Activated CD4-positive, alpha-beta T cell treated with anti-CD3 and anti-CD28 coated beads, Interleukin-2, amount 10 ng/mL, durations not matched to agents 7 days and 5 days (primary cell): ENCODE measurements at regions not wholly inside any gene's neighbourhood (a gene's known extent, or its start where the extent isn't known, plus 50 kb on each side); places are given as distances from the start of the nearest gene placed in this dataset.

Experiments
- CTCF ChIA-PET: fragments of 350-600 bp; sonication (Branson Sonifier 250); formaldehyde crosslinking; loops from one replicate; lab custom pipeline; 2021; ENCODE audit warnings: antibody characterized with exemption; lab: Charles Lee
- POLR2A ChIA-PET: fragments of 350-600 bp; sonication (Branson Sonifier 250); formaldehyde crosslinking; loops from one replicate; lab custom pipeline; 2021; ENCODE audit warnings: antibody characterized with exemption; lab: Charles Lee
- DNase-seq: peaks from one replicate; pipeline ENCODE4 v3.0.0-alpha.2; 2020
- H3K27ac Mint-ChIP-seq: one replicate; pipeline ENCODE4 v1.8.0; 2021; ENCODE audit warnings: mild to moderate bottlenecking, moderate library complexity, mixed read lengths
- H3K27me3 Mint-ChIP-seq: one replicate; pipeline ENCODE4 v1.8.0; 2021; ENCODE audit warnings: mixed read lengths
- H3K36me3 Mint-ChIP-seq: one replicate; pipeline ENCODE4 v1.8.0; 2021; ENCODE audit warnings: low read depth, mixed read lengths
- H3K4me1 Mint-ChIP-seq: one replicate; pipeline ENCODE4 v1.8.0; 2021; ENCODE audit warnings: mixed read lengths
- H3K4me3 Mint-ChIP-seq: one replicate; pipeline ENCODE4 v1.8.0; 2021; ENCODE audit warnings: mild to moderate bottlenecking, moderate library complexity, mixed read lengths
- H3K9me3 Mint-ChIP-seq: one replicate; pipeline ENCODE4 v1.8.0; 2021; ENCODE audit warnings: mixed read lengths

DNA sequence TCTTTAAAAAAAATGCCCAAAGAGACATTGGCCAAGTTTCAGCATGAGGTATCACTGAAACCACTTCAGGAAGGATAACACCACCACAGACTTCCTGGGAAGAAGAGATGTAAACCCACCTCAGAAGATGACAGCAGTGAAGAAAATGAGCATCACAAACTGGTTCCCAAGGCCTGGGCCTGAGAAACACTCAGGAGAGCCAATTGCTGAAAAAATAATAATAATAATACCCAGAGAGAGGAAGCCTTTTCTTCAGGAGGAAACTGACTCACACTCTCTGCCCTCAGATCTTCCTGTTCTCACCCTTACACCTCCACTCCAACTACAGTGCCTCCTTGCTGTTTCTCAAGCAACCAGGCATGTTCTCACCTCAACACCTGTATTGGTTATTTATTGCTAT is 68.1 kb upstream of the MAFB start:
- Mint-ChIP-seq H3K36me3 (no peaks in the 10 kb centered on the region), H3K4me1 (peaks cover 30% of the 10 kb centered on the region), H3K27me3 (peaks cover 4% of the 10 kb centered on the region), H3K27ac (peak overlapping the region; percentile 27), H3K9me3 (no peaks in the 10 kb centered on the region), H3K4me3 (no peak overlapping the region)
- CTCF ChIA-PET: no interaction called here
- POLR2A ChIA-PET: no interaction called here
- peak; percentile 9 for DNase-seq

DNA sequence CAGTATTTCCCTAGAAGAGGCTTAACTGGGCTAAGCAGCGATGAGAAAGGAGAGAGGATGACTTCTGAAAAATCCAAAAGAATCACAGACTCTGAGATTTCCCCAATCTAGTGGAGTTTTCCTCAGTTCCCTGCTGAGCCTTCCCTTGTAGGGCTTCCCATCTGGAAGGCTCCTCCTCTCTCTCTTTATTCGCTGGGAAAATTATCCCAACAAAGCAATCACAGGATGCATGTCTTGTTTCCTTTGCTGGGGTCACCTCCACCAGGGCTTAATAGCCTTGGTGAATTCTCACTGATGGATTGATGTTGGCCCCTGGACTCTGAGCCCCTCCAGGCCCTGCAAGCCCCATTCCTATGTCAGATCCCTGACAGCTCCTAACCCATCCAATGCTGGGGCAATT is 69.8 kb upstream of the MAFB start:
- no peak overlapping the region for H3K4me3 Mint-ChIP-seq
- no peak for DNase-seq
- ChIA-PET POLR2A (no interaction called here), CTCF (no interaction called here)
- H3K27me3 Mint-ChIP-seq: peaks cover 6% of the 10 kb centered on the region
- no peaks in the 10 kb centered on the region for H3K36me3 Mint-ChIP-seq
- no peak overlapping the region for H3K27ac Mint-ChIP-seq
- no peaks in the 10 kb centered on the region for H3K9me3 Mint-ChIP-seq
- peaks cover 24% of the 10 kb centered on the region for H3K4me1 Mint-ChIP-seq

GRCh38 chr20:40760399-40760798 is 71.4 kb upstream of the MAFB start:
- H3K36me3 Mint-ChIP-seq: no peaks in the 10 kb centered on the region
- CTCF ChIA-PET: interaction anchor here (1.3 to 1.4 kb wide), 2 partner anchors 17 to 20 kb away, joined by 3 to 4 read pairs; no protein-coding TSS in a partner anchor

GRCh38 chr20:40763646-40764295 is 74.7 kb upstream of the MAFB start:
- POLR2A ChIA-PET: no interaction called here
- H3K27ac Mint-ChIP-seq: no peak overlapping the region
- no peak for DNase-seq
- no peaks in the 10 kb centered on the region for H3K9me3 Mint-ChIP-seq
- peaks cover 6% of the 10 kb centered on the region for H3K27me3 Mint-ChIP-seq
- no peaks in the 10 kb centered on the region for H3K36me3 Mint-ChIP-seq
- no peak overlapping the region for H3K4me3 Mint-ChIP-seq
- CTCF ChIA-PET: interaction anchor here (0.5 kb wide), 1 partner anchor 680 kb away, joined by 3 read pairs; no protein-coding TSS in a partner anchor
- peaks cover 2% of the 10 kb centered on the region for H3K4me1 Mint-ChIP-seq

More at GRCh38 chr20:40760399-40760798, 71.4 kb upstream of the MAFB start:
- H3K27me3 Mint-ChIP-seq: peaks cover 6% of the 10 kb centered on the region
- H3K4me1 Mint-ChIP-seq: peaks cover 24% of the 10 kb centered on the region
- H3K4me3 Mint-ChIP-seq: no peak overlapping the region
- POLR2A ChIA-PET: no interaction called here
- H3K9me3 Mint-ChIP-seq: no peaks in the 10 kb centered on the region
- no peak for DNase-seq
- no peak overlapping the region for H3K27ac Mint-ChIP-seq

- CTCF ChIA-PET: no interaction called here
- H3K4me1 Mint-ChIP-seq: no peaks in the 10 kb centered on the region
- H3K27me3 Mint-ChIP-seq: peaks cover 2% of the 10 kb centered on the region
- no peak overlapping the region for H3K27ac Mint-ChIP-seq
- H3K9me3 Mint-ChIP-seq: no peaks in the 10 kb centered on the region
- DNase-seq: no peak
- H3K36me3 Mint-ChIP-seq: no peaks in the 10 kb centered on the region
- H3K4me3 Mint-ChIP-seq: no peak overlapping the region
- POLR2A ChIA-PET: no interaction called here
These were observed 76.9 kb upstream of the MAFB start for GRCh38 chr20:40765814-40766480.

DNA sequence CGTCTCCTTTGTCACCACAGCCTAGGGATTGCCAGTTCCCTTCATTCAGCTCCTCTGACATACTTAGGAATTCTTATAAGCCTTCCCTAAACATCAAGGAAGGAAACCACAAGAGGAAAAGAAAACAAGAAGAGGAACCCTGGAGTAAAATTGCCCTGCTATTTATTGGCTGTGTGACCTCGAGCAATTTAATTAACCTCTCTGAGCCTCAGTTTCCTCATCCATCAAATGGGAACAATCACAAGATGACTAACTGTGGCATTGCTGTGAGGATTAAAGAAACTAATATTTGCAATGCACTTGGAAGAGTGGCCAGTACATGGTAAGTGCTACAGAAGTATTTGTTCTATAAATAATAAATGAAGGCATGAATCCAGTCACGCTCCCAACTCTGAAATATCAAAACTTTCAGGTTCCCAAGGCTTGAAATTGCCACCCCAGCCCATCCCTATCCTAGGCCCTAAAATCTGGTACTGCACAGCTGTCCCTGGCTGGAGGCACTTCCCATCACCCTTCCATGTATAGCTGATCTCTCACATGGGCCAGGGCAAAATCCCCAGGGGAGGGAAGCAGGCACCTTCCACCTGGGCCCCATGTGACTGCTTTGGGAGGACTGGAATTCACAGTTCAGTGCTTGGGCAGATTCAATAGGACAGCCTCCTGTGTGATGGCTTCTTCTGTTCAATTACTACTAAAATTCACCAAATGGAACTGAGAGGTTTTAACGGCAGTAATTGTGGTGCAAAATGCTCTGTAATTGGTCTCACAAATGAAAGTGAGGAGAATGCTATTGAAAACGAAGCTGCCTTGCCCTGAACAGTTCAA is 78.0 kb upstream of the MAFB start:
- no peaks in the 10 kb centered on the region for H3K4me1 Mint-ChIP-seq
- DNase-seq: no peak
- H3K36me3 Mint-ChIP-seq: no peaks in the 10 kb centered on the region
- no peak overlapping the region for H3K27ac Mint-ChIP-seq
- H3K4me3 Mint-ChIP-seq: no peak overlapping the region
- H3K9me3 Mint-ChIP-seq: no peaks in the 10 kb centered on the region
- POLR2A ChIA-PET: no interaction called here
- peaks cover 2% of the 10 kb centered on the region for H3K27me3 Mint-ChIP-seq
- CTCF ChIA-PET: no interaction called here

GRCh38 chr20:40767615-40767924 is 78.5 kb upstream of the MAFB start:
- Mint-ChIP-seq H3K4me1 (no peaks in the 10 kb centered on the region), H3K36me3 (no peaks in the 10 kb centered on the region), H3K9me3 (no peaks in the 10 kb centered on the region), H3K4me3 (no peak overlapping the region), H3K27ac (no peak overlapping the region), H3K27me3 (no peaks in the 10 kb centered on the region)
- no peak for DNase-seq
- CTCF ChIA-PET: no interaction called here
- POLR2A ChIA-PET: no interaction called here

DNA sequence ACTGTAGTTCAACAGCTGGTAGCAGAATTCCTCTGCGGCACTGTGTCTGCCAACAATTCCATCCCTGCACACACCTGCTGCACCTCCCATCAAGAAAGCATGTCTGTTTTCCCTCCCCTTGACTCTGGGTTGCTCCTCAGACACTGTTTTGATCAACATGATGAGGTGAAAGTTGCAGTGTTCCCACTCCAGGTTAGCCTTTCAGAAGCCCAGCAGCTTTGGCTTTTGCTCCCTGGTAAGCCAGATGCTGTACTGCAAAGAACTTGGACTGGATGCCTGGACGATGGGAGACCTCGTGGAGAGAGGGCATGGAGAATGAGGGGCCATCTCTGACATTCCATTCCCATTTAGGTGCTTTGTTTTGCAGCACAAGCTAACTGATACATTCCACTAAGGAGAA is 79.1 kb upstream of the MAFB start:
- ChIA-PET POLR2A (no interaction called here), CTCF (interaction anchor here (0.6 kb wide), 1 partner anchor 1098 kb away, joined by 3 read pairs; no protein-coding TSS in a partner anchor)
- H3K9me3 Mint-ChIP-seq: no peaks in the 10 kb centered on the region
- no peak for DNase-seq
- H3K27me3 Mint-ChIP-seq: no peaks in the 10 kb centered on the region
- H3K27ac Mint-ChIP-seq: no peak overlapping the region
- H3K36me3 Mint-ChIP-seq: no peaks in the 10 kb centered on the region
- no peaks in the 10 kb centered on the region for H3K4me1 Mint-ChIP-seq
- no peak overlapping the region for H3K4me3 Mint-ChIP-seq

DNA sequence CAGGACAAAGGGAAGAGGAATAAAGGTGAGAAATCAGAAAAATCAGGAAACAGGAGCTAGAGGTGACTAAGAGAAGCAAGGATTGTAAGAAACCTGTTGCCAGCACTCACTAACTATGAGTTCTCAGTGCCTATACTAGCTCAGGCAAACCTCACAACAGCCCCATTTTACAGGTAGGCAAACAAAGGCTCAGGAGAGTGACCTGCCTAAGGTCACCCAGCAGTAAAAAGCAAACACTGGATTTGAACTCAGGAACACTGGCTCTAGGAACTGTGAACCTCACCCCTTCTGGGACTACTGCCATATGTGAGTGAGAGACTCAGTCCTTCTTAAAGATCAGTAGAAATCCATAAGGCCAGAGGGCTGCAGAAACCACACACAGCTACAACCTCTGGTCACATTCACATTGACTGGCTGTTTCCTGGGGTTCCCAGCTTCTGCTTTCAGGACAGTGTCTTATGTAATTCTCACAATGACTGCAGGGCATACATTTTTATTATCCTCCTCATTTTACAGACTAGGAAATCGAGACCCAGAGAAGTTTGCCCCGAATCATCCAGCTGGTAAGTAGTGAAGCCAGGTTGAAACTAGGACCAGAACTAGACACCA is 80.7 kb upstream of the MAFB start:
- Mint-ChIP-seq H3K27ac (no peak overlapping the region), H3K27me3 (no peaks in the 10 kb centered on the region), H3K9me3 (no peaks in the 10 kb centered on the region), H3K36me3 (no peaks in the 10 kb centered on the region), H3K4me3 (no peak overlapping the region), H3K4me1 (no peaks in the 10 kb centered on the region)
- POLR2A ChIA-PET: no interaction called here
- CTCF ChIA-PET: no interaction called here
- DNase-seq: no peak

GRCh38 chr20:40770564-40771307 is 81.7 kb upstream of the MAFB start:
- Mint-ChIP-seq H3K27me3 (no peaks in the 10 kb centered on the region), H3K9me3 (no peaks in the 10 kb centered on the region), H3K4me3 (no peak overlapping the region), H3K36me3 (no peaks in the 10 kb centered on the region), H3K27ac (peak overlapping the region; percentile 33), H3K4me1 (no peaks in the 10 kb centered on the region)
- POLR2A ChIA-PET: no interaction called here
- CTCF ChIA-PET: no interaction called here
- no peak for DNase-seq

GRCh38 chr20:40771308-40771610 is 82.2 kb upstream of the MAFB start:
- no peaks in the 10 kb centered on the region for H3K4me1 Mint-ChIP-seq
- H3K9me3 Mint-ChIP-seq: no peaks in the 10 kb centered on the region
- H3K27ac Mint-ChIP-seq: no peak overlapping the region
- no peaks in the 10 kb centered on the region for H3K27me3 Mint-ChIP-seq
- H3K4me3 Mint-ChIP-seq: no peak overlapping the region
- no peak for DNase-seq
- no peaks in the 10 kb centered on the region for H3K36me3 Mint-ChIP-seq
- ChIA-PET POLR2A (no interaction called here), CTCF (no interaction called here)

- H3K9me3 Mint-ChIP-seq: no peaks in the 10 kb centered on the region
- no peak for DNase-seq
- no peaks in the 10 kb centered on the region for H3K36me3 Mint-ChIP-seq
- H3K27me3 Mint-ChIP-seq: no peaks in the 10 kb centered on the region
- ChIA-PET POLR2A (no interaction called here), CTCF (interaction anchor here (0.6 to 0.7 kb wide), 2 partner anchors 234 to 485 kb away, joined by 3 to 8 read pairs; no protein-coding TSS in a partner anchor)
- H3K4me1 Mint-ChIP-seq: no peaks in the 10 kb centered on the region
- no peak overlapping the region for H3K4me3 Mint-ChIP-seq
- no peak overlapping the region for H3K27ac Mint-ChIP-seq
These were observed 82.9 kb upstream of the MAFB start for GRCh38 chr20:40771848-40772511.
